NB4 (cell line): ENCODE measurements at regions not wholly inside any gene's neighbourhood (a gene's known extent, or its start where the extent isn't known, plus 50 kb on each side); places are given as distances from the start of the nearest gene placed in this dataset.

Source experiments
- POLR2A ChIP-seq: IDR thresholded peaks from 2 replicates; pipeline ENCODE4 v1.6.1; 2011; ENCODE audit warnings: mild to moderate bottlenecking; ENCODE audit not compliant: insufficient read length; ENCODE audit errors: extremely low read depth
- TF ChIP-seq, protein P1 (sequence below): IDR thresholded peaks from one replicate; pipeline ENCODE4 v1.5.1; 2012; ENCODE audit warnings: low read depth, low read length
- TF ChIP-seq, protein P2 (sequence below): IDR thresholded peaks from 2 replicates; pipeline ENCODE4 v1.6.1; 2011; ENCODE audit warnings: low read depth, low read length

DNA sequence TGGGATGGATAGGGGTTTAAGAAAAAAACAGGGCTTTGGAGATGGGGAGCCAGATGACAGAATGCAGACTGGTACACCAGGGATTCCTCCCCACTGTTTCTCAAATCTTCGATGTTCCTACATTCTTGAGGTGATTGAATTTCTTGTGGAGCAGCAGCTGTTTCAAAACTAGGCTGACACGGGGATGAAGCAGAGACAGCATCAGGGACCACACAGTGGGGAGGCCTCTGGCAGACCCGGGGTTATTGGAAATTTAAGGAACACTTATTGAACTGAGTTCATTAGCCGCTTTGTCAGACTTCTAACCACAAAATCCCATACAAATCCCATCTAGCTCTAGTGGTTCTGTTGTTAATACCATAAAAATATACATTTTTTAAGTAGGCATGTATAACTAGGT lies 621.4 kb upstream of the GBE1 start:
- TF ChIP-seq, protein P1, sequence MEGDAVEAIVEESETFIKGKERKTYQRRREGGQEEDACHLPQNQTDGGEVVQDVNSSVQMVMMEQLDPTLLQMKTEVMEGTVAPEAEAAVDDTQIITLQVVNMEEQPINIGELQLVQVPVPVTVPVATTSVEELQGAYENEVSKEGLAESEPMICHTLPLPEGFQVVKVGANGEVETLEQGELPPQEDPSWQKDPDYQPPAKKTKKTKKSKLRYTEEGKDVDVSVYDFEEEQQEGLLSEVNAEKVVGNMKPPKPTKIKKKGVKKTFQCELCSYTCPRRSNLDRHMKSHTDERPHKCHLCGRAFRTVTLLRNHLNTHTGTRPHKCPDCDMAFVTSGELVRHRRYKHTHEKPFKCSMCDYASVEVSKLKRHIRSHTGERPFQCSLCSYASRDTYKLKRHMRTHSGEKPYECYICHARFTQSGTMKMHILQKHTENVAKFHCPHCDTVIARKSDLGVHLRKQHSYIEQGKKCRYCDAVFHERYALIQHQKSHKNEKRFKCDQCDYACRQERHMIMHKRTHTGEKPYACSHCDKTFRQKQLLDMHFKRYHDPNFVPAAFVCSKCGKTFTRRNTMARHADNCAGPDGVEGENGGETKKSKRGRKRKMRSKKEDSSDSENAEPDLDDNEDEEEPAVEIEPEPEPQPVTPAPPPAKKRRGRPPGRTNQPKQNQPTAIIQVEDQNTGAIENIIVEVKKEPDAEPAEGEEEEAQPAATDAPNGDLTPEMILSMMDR = no peak
- TF ChIP-seq POLR2A = no peak
- TF ChIP-seq, protein P2, sequence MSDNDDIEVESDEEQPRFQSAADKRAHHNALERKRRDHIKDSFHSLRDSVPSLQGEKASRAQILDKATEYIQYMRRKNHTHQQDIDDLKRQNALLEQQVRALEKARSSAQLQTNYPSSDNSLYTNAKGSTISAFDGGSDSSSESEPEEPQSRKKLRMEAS = no peak
